Uterus (tissue), 3 donors: ENCODE measurements at regions not wholly inside any gene's neighbourhood (a gene's known extent, or its start where the extent isn't known, plus 50 kb on each side); places are given as distances from the start of the nearest gene placed in this dataset.

Source experiments
- DNase-seq, 2 donors: peaks; one replicate each; pipeline ENCODE4 v3.0.0-alpha.2; 2019 to 2020
- H3K27ac ChIP-seq, 2 donors: fragments of 200-600 bp; sonication (generic); 1 replicate in 1 of 2; 2 replicates in 1 of 2; pipeline ENCODE4 v1.5.1; 2016 to 2018
- H3K27me3 ChIP-seq, 2 donors: fragments of 200-600 bp; sonication (generic); one replicate each; pipeline ENCODE4 v1.5.1; 2018 to 2019; ENCODE audit warnings: control low read depth in 1 of 2
- H3K36me3 ChIP-seq, 2 donors: fragments of 200-600 bp; sonication (generic); one replicate each; pipeline ENCODE4 v1.5.1; 2019; ENCODE audit warnings: control low read depth in 1 of 2
- H3K4me1 ChIP-seq, 2 donors: fragments of 200-600 bp; sonication (generic); one replicate each; pipeline ENCODE4 v1.5.1; 2018 to 2019; ENCODE audit warnings: control low read depth in 1 of 2
- H3K4me3 ChIP-seq, 2 donors: fragments of 200-600 bp; sonication (generic); 1 replicate in 1 of 2; 2 replicates in 1 of 2; pipeline ENCODE4 v1.5.1; 2018 to 2019; ENCODE audit warnings: mild to moderate bottlenecking in 1 of 2
- H3K9me3 ChIP-seq, 2 donors: fragments of 200-600 bp; sonication (generic); one replicate each; pipeline ENCODE4 v1.5.1; 2019; ENCODE audit warnings: control low read depth in 1 of 2
- POLR2A ChIP-seq, 2 donors: fragments of 450-650 bp; IDR thresholded peaks; one replicate each; pipeline ENCODE4 v1.6.1; 2016; ENCODE audit warnings: antibody characterized with exemption in 2 of 2, mild to moderate bottlenecking in 1 of 2, moderate library complexity in 1 of 2
- intact Hi-C: fragments of 100-400 bp; cut with DNase I; formaldehyde crosslinking; loops from one replicate; pipeline ENCODE4 v1.15.1; 2023; ENCODE audit warnings: low total_unique reads
- TF ChIP-seq, protein P1 (sequence below), 4 experiments: fragments of 200-600 bp in 2 of 4; fragments of 450-650 bp in 2 of 4; sonication (generic) in 2 of 4; IDR thresholded peaks; one replicate each; pipeline ENCODE4 v1.5.1; 2016 to 2019; ENCODE audit warnings: antibody characterized with exemption in 4 of 4, mild to moderate bottlenecking in 2 of 4, moderate library complexity in 1 of 4
- donor health status: DM: yes; HTN: yes; CAD: no.

DNA sequence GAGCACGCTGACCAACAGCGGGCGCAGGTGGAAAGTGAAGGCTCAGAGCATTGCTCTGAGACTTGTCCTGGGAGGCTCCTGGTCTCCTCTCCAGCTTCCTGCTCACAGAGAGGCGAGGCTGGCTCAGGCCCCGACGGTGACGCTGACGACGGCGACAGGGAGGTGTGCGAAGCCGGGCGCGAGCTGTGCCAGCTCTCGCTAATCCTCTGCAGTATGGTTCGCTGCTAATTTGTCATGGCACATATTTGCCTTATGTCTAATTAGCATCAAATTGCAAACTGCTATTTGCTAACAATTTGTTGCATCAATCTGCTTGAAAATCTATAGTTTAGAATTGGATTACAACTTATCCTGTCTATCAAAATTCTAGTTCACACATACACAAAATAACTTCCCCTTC lies 469.8 kb upstream of the ZNF507 start:
- no peaks in the 10 kb centered on the region for H3K27me3 ChIP-seq
- TF ChIP-seq POLR2A (IDR thresholded peaks at IDR 0.05), result no peak
- TF ChIP-seq, protein P1, sequence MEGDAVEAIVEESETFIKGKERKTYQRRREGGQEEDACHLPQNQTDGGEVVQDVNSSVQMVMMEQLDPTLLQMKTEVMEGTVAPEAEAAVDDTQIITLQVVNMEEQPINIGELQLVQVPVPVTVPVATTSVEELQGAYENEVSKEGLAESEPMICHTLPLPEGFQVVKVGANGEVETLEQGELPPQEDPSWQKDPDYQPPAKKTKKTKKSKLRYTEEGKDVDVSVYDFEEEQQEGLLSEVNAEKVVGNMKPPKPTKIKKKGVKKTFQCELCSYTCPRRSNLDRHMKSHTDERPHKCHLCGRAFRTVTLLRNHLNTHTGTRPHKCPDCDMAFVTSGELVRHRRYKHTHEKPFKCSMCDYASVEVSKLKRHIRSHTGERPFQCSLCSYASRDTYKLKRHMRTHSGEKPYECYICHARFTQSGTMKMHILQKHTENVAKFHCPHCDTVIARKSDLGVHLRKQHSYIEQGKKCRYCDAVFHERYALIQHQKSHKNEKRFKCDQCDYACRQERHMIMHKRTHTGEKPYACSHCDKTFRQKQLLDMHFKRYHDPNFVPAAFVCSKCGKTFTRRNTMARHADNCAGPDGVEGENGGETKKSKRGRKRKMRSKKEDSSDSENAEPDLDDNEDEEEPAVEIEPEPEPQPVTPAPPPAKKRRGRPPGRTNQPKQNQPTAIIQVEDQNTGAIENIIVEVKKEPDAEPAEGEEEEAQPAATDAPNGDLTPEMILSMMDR (IDR thresholded peaks at IDR 0.05), result no peak
- no peak overlapping the region for H3K27ac ChIP-seq
- no peaks in the 10 kb centered on the region for H3K36me3 ChIP-seq
- intact Hi-C loops, result no loop called here
- no peak for DNase-seq
- no peak overlapping the region for H3K4me3 ChIP-seq
- no peaks in the 10 kb centered on the region for H3K9me3 ChIP-seq
- H3K4me1 ChIP-seq, result no peaks in the 10 kb centered on the region

DNA sequence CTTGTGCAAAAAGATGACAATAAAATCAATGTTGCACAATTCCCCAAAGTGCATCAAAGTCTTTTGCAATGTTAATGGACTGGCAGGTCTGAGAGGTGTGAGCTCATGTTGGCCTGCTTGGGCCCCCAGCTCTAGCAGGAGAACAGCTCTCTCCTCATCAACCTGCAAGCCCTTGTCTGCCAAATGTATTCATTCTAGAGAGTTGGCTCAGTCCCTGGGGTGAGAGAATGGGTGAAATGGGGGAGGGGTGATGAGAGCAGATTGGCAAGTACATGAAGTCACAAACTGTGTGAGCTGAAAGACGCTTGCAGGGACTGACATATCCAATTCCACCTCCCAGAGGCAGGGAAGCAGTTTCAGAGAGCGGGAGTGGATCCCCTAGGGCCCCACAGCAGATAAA lies 465.1 kb upstream of the ZNF507 start:
- TF ChIP-seq, protein P1 (IDR thresholded peaks at IDR 0.05), result no peak
- TF ChIP-seq POLR2A (IDR thresholded peaks at IDR 0.05), result no peak
- DNase-seq, result no peak

DNA sequence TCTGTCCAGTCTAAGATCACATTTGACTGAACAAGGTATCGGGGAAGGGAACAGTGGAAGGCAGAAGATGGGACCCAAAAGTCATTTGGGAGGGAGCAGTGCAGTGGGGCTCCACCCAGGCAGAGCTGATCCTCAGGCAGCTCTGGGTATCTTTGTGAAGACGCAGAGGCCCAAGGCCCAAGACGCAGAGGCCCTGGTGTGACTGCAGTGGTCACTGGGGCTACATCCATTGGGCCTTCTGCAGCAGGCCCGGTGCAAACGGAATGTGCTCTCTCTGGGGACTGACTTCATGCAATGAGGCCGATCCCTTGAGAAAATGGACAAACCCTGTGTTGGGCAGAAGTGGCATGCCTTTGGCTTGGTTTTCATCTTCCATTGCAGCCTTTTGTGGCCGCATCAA lies 463.4 kb upstream of the ZNF507 start:
- no peak for DNase-seq
- TF ChIP-seq POLR2A (IDR thresholded peaks at IDR 0.05), result no peak
- TF ChIP-seq, protein P1 (IDR thresholded peaks at IDR 0.05), result no peak
- Histone ChIP-seq H3K36me3 (no peaks in the 10 kb centered on the region), H3K27ac (no peak overlapping the region), H3K27me3 (no peaks in the 10 kb centered on the region), H3K9me3 (no peaks in the 10 kb centered on the region), H3K4me1 (no peaks in the 10 kb centered on the region), H3K4me3 (no peak overlapping the region)
- intact Hi-C loops, result no loop called here

More for the DNA sequence above, 465.1 kb upstream of the ZNF507 start:
- no peaks in the 10 kb centered on the region for H3K9me3 ChIP-seq
- H3K4me3 ChIP-seq, result no peak overlapping the region
- no peaks in the 10 kb centered on the region for H3K4me1 ChIP-seq
- intact Hi-C loops, result no loop called here
- H3K27me3 ChIP-seq, result no peaks in the 10 kb centered on the region
- H3K36me3 ChIP-seq, result no peaks in the 10 kb centered on the region
- no peak overlapping the region for H3K27ac ChIP-seq

DNA sequence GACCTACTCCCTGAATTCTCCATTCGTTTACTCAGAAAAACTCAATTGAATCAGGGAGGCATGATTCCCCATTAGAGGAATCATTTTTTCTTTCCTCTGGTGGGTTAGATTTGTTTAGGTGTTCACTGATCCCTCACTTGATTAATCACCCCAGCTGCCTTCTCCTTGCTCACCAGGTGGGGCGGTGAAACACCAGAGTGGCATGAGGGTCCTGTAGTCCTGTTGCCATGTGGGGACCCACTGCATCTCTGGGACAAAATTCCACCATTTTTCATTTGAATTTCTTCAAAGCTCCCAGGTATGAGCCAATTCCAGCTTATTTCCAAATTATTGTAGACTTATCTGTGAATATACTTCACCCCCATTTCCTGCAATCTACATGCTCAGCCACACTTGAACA lies 462.7 kb upstream of the ZNF507 start:
- no peak for DNase-seq
- no peaks in the 10 kb centered on the region for H3K27me3 ChIP-seq
- H3K36me3 ChIP-seq, result no peaks in the 10 kb centered on the region
- H3K4me3 ChIP-seq, result no peak overlapping the region
- intact Hi-C loops, result no loop called here
- TF ChIP-seq POLR2A (IDR thresholded peaks at IDR 0.05), result no peak
- TF ChIP-seq, protein P1 (IDR thresholded peaks at IDR 0.05), result no peak
- no peaks in the 10 kb centered on the region for H3K4me1 ChIP-seq
- no peaks in the 10 kb centered on the region for H3K9me3 ChIP-seq
- H3K27ac ChIP-seq, result no peak overlapping the region

DNA sequence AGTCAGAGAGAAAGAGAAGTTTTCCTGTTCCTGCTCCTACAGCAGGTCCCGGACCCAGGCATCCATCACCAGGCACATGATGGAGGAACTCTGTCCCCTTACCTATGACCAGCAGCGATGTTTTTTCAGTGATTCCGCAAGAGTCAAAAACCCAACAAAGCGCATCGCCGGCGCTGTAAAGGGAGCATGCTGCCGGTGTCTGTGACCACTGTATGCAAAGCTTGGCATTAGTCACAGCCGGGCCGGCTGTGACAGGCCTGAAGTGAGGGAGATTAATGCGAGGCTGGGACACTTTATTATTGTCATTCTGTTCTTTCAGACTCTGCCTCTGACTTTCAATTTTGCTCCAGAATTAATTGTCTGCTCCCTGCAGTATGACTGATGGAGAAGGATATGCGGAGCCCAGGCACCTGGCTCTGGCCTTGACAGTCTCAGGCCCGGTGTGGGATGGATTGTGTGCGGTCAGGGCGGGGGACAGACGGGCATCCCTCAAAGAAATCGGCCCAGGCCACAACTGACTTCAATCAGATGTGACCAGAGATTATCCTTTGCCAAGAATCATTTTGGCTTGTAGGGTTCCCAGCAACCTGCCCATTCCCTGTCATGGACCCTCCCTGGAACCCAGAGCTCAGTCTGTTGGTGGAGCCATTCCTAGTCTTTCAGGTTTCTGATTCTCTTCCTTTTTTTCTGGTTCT lies 462.0 kb upstream of the ZNF507 start:
- Histone ChIP-seq H3K4me1 (no peaks in the 10 kb centered on the region), H3K27ac (no peak overlapping the region), H3K27me3 (no peaks in the 10 kb centered on the region), H3K9me3 (no peaks in the 10 kb centered on the region), H3K36me3 (no peaks in the 10 kb centered on the region), H3K4me3 (no peak overlapping the region)
- no peak for DNase-seq
- TF ChIP-seq POLR2A (IDR thresholded peaks at IDR 0.05), result no peak
- TF ChIP-seq, protein P1 (IDR thresholded peaks at IDR 0.05), result no peak
- intact Hi-C loops, result no loop called here
